Stomach (tissue), 8 donors: ENCODE measurements at regions not wholly inside any gene's neighbourhood (a gene's known extent, or its start where the extent isn't known, plus 50 kb on each side); places are given as distances from the start of the nearest gene placed in this dataset.
A peak's percentile ranks its signal among the peaks of the same experiment; 100 is the strongest.

ENCODE experiments used
- DNase-seq, 2 donors: peaks; one replicate each; pipeline versions ENCODE4 v3.0.0 to v3.0.0-alpha.2; 2013 to 2019
- H3K27ac ChIP-seq, 5 donors: fragments of 200-600 bp in 4 of 5; sonication (generic) in 4 of 5; one replicate each; pipeline ENCODE4 v1.5.1; 2013 to 2019; ENCODE audit warnings: mild to moderate bottlenecking in 1 of 5, moderate library complexity in 1 of 5
- H3K27me3 ChIP-seq, 3 donors: fragments of 200-600 bp; sonication (generic); one replicate each; pipeline ENCODE4 v1.5.1; 2017 to 2019; ENCODE audit warnings: mixed run types in 1 of 3
- H3K36me3 ChIP-seq, 4 donors: fragments of 200-600 bp; sonication (generic); 1 replicate in 3 of 4; 2 replicates in 1 of 4; pipeline ENCODE4 v1.5.1; 2016 to 2019
- H3K4me1 ChIP-seq, 4 donors: fragments of 200-600 bp; sonication (generic); one replicate each; pipeline ENCODE4 v1.5.1; 2016 to 2019
- H3K4me3 ChIP-seq, 4 donors: fragments of 200-600 bp; sonication (generic) in 3 of 4; one replicate each; pipeline ENCODE4 v1.5.1; 2016 to 2019; ENCODE audit warnings: mild to moderate bottlenecking in 1 of 4
- H3K9me3 ChIP-seq, 4 donors: fragments of 200-600 bp; sonication (generic); one replicate each; pipeline ENCODE4 v1.5.1; 2016 to 2019
- CTCF ChIP-seq, 7 experiments: fragments of 450-650 bp in 4 of 7; fragments of 200-600 bp in 3 of 7; sonication (generic) in 3 of 7; IDR thresholded peaks; one replicate each; pipeline ENCODE4 v1.5.1; 2016 to 2019; ENCODE audit warnings: antibody characterized with exemption in 7 of 7, control low read depth in 2 of 7, mild to moderate bottlenecking in 1 of 7
- EP300 ChIP-seq: sonication (generic); formaldehyde crosslinking; IDR thresholded peaks from one replicate; pipeline ENCODE4 v1.6.1; 2017; ENCODE audit warnings: antibody characterized with exemption
- POLR2A ChIP-seq, 4 donors: fragments of 450-650 bp; IDR thresholded peaks; one replicate each; pipeline ENCODE4 v1.6.1; 2016; ENCODE audit warnings: antibody characterized with exemption in 4 of 4, control low read depth in 2 of 4, mild to moderate bottlenecking in 1 of 4, moderate library complexity in 1 of 4
- POLR2AphosphoS5 ChIP-seq, 3 donors: sonication (generic); formaldehyde crosslinking; IDR thresholded peaks; one replicate each; pipeline ENCODE4 v1.6.1; 2016; ENCODE audit warnings: antibody characterized with exemption in 3 of 3
- WGBS, 5 donors: extraction: QIAGEN DNeasy Blood & Tissue Kit in 3 of 5; methylation state at CpG; one replicate each; pipeline versions ENCODE4 v1.1.5 to v1.1.7; 2013 to 2018; 5-methylcytosine and 5-hydroxymethylcytosine counted together
- intact Hi-C: fragments of 100-400 bp; cut with DNase I; formaldehyde crosslinking; loops from one replicate; pipeline ENCODE4 v1.15.1; 2023; ENCODE audit warnings: low total_unique reads
- donor health status: healthy with polysubstance abuse.
- donor health status: Bipolar disorder and iron deficiency.
- donor health status: healthy.

GRCh38 chr3:190764231-190765134 is 98.0 kb downstream of the GMNC start:
- Histone ChIP-seq H3K4me1 (no peaks in the 10 kb centered on the region), H3K27me3 (no peaks in the 10 kb centered on the region), H3K9me3 (no peaks in the 10 kb centered on the region), H3K27ac (no peak overlapping the region), H3K4me3 (no peak overlapping the region), H3K36me3 (no peaks in the 10 kb centered on the region)
- WGBS, 5 donors: 87 to 92% (median 89%) methylated on average over 5 of the region's 5 CpGs
- no peak for DNase-seq
- TF ChIP-seq CTCF (IDR thresholded peaks at IDR 0.05) (no peak), POLR2A (IDR thresholded peaks at IDR 0.05) (no peak), EP300 (no peak), POLR2AphosphoS5 (IDR thresholded peaks at IDR 0.05) (no peak)
- intact Hi-C loops: no loop called here

DNA sequence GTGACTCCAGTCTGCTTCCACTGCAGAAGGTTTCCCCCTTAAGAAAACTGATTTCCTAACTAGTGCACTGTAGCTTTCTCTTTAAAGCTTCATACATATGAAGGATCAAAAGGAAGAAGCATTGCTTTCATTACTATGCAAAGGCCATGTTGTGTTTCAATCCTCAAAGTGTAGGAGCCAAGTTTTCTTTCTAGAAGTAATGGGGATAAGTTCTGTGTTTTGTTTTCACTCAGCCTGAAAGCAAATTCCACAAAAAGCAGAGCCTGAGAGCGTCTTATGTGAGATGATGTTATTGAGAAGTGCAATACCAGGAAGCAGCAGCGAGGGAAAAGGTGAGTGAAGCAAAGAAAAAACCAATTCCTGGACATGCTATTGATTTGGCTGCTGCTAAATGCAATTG is 99.7 kb downstream of the GMNC start:
- Histone ChIP-seq H3K36me3 (no peaks in the 10 kb centered on the region), H3K9me3 (no peaks in the 10 kb centered on the region), H3K27me3 (no peaks in the 10 kb centered on the region), H3K27ac (no peak overlapping the region), H3K4me3 (no peak overlapping the region), H3K4me1 (no peaks in the 10 kb centered on the region)
- no peak for DNase-seq
- TF ChIP-seq POLR2A (IDR thresholded peaks at IDR 0.05) (no peak), CTCF (IDR thresholded peaks at IDR 0.05) (no peak), EP300 (no peak), POLR2AphosphoS5 (IDR thresholded peaks at IDR 0.05) (no peak)
- 56 to 78% (median 61%) methylated on average over 2 of the region's 2 CpGs for WGBS, 5 donors
- intact Hi-C loops: no loop called here

- no peak for TF ChIP-seq CTCF (IDR thresholded peaks at IDR 0.05)
- TF ChIP-seq POLR2AphosphoS5 (IDR thresholded peaks at IDR 0.05): no peak
These were observed 114.9 kb downstream of the GMNC start for GRCh38 chr3:190747571-190747970.

GRCh38 chr3:190746986-190747385 is 115.5 kb downstream of the GMNC start:
- no peaks in the 10 kb centered on the region for H3K9me3 ChIP-seq
- H3K4me1 ChIP-seq: no peaks in the 10 kb centered on the region
- no peak overlapping the region for H3K27ac ChIP-seq
- no peak overlapping the region for H3K4me3 ChIP-seq
- H3K27me3 ChIP-seq: no peaks in the 10 kb centered on the region
- intact Hi-C loops: no loop called here
- TF ChIP-seq EP300: no peak
- no peak for TF ChIP-seq CTCF (IDR thresholded peaks at IDR 0.05)
- no peak for TF ChIP-seq POLR2AphosphoS5 (IDR thresholded peaks at IDR 0.05)
- TF ChIP-seq POLR2A (IDR thresholded peaks at IDR 0.05): no peak
- DNase-seq: peak in 1 of 2 donors; percentile 31
- no peaks in the 10 kb centered on the region for H3K36me3 ChIP-seq
- 51 to 75% (median 68%) methylated on average over 2 of the region's 2 CpGs for WGBS, 5 donors

More at GRCh38 chr3:190747571-190747970, 114.9 kb downstream of the GMNC start:
- 18 to 46% (median 36%) methylated on average over 1 of the region's 1 CpG for WGBS, 5 donors
- Histone ChIP-seq H3K36me3 (no peaks in the 10 kb centered on the region), H3K27ac (no peak overlapping the region), H3K27me3 (no peaks in the 10 kb centered on the region), H3K9me3 (no peaks in the 10 kb centered on the region), H3K4me3 (no peak overlapping the region), H3K4me1 (no peaks in the 10 kb centered on the region)
- intact Hi-C loops: no loop called here
- no peak for DNase-seq
